CD4-positive, alpha-beta T cell treated with Interleukin-12 subunit alpha and Interleukin-12 subunit beta, for 1 hour (primary cell): ENCODE measurements at regions not wholly inside any gene's neighbourhood (a gene's known extent, or its start where the extent isn't known, plus 50 kb on each side); places are given as distances from the start of the nearest gene placed in this dataset.
"Not testable (repeated sequence)": the region's sequence is repeated elsewhere in the genome, so short reads cannot be mapped to it uniquely, and the experiment has no call there.

Experiments
- DNase-seq: peaks from one replicate; pipeline ENCODE4 v3.0.0-alpha.2; 2020

DNA sequence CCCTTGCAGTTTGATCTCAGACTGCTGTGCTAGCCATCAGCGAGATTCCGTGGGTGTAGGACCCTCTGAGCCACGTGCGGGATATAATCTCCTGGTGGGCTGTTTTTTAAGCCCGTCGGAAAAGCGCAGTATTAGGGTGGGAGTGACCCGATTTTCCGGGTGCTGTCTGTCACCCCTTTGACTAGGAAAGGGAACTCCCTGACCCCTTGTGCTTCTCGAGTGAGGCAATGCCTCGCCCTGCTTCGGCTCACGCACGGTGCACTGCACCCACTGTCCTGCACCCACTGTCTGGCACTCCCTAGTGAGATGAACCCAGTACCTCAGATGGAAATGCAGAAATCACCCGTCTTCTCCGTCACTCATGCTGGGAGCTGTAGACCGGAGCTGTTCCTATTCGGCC is 728.9 kb upstream of the SPRY2 start:
- not testable (repeated sequence) for DNase-seq

DNA sequence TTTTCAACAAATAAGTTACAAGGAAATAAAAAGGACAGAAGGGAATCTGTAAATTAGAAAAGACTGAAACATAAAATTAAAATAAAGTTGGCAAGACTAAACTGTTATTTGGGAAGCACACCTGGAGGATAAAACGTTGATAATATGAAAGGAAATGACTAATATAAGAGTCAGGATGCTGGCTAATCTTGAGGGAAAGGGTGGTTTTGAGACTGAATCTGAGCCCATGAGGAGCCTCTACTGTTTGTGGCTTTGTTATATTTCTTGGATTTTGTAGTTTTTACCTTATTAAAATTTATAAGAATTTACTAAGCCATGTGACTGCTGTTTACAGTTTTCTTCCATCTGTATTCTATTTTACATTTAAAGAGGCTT is 718.0 kb upstream of the SPRY2 start:
- no peak for DNase-seq

DNA sequence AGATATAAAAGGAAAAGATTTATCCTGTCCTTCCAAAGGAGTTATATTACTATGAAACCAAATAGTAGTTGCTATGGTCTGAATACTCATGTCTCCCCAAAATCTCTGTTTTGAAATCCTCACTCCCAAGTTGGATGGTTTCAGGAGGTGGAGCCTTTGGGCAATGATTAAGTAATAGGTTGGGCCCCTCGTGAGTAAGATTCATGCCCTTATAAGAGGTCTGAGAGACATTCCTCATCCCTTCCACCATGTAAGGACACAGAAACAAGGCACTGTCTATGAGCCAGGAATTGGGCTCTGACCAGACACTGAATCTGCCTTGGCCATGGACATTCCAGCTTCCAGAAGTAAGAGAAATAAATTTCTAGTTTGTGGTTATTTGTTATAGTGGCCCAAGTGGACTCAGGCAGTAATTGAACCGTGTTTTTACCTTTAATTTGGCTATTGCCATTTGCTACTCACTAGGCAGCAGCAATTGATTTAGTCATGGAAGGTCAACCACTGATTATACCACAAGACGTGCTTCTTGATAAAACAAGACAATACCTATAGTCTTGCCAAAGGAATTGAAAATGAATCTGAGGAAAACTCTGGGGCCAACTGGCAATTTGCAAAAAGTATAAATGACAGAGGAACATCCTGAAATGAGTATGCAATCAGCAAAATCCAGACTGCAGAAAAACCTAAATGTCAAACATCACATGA is 717.4 kb upstream of the SPRY2 start:
- no peak for DNase-seq

DNA sequence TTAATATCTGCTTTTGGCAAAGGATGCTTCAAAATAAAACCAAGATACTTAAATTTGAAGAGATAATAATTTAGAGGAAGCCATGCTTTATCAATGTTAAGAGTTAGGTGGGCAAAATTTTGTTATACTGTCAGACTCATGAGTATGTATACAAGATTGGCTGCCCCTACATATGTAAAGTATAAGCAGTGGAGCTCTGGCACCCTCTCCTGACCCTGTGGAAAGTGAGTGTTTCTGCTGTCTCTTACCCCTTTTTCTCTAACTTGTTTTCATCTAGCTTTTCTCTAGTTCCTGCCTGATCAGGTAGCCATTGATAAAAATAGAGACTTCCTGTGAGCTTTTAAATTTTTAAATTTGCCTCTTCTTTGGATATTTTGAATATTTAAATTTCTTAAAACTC is 710.9 kb upstream of the SPRY2 start:
- no peak for DNase-seq

DNA sequence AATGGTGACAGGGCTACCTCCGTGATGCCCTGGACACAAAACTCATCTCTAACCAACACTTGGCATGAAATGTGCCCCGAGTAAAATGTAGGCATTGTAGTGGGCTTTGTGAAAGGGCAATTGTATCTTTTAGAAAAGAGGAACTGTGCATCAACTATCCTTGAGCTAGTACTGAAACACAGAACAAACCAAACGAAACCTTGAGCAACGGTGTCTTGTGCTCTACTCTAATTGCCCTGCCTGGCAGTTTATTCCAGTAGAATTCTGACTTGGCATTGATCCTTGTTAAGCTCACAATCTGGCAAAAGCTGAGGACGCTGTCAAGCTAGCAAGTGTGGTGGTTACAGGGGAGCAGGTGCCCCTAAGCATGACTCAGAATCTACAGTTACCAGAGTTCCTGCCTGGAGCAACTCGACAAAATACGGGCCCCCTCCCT is 707.1 kb upstream of the SPRY2 start:
- DNase-seq = no peak

DNA sequence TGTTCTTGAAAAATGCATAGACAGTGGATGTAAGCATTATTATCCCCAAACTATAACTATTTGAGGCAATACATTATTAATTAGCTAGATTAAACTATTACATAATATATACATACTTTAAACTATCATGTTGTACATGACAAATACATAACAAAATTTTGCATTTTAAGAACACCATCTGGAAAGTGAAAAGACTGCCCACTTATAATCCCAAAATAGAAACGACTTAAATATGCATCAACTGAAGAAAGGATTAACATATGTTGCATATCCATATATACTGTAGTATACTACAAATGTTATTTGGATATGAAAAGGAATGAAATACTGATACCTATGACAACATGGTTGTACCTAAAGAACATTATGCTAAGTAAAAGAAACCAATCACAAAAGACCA is 700.8 kb upstream of the SPRY2 start:
- no peak for DNase-seq

DNA sequence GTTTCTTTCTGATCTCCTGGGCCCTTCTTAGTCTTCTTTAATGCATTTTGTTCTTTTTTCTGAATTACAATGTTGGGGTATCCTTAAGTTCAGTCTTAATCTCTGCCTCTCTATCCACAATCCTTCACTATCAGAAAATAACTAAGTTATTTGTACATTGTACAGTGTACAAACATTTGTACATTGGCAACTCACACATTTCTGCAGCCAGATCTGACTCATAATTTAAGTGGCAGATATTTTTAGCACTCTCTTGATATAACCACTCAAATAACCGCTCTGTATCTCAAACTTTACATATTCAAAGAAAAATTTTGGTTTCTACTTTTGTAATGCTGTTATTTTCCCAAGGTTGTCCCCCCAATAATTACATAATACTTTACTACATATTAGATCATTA is 691.1 kb upstream of the SPRY2 start:
- DNase-seq = no peak

GRCh38 chr13:81025091-81025490 is 684.2 kb upstream of the SPRY2 start:
- DNase-seq = no peak

GRCh38 chr13:81021284-81021840 is 680.4 kb upstream of the SPRY2 start:
- DNase-seq = no peak

DNA sequence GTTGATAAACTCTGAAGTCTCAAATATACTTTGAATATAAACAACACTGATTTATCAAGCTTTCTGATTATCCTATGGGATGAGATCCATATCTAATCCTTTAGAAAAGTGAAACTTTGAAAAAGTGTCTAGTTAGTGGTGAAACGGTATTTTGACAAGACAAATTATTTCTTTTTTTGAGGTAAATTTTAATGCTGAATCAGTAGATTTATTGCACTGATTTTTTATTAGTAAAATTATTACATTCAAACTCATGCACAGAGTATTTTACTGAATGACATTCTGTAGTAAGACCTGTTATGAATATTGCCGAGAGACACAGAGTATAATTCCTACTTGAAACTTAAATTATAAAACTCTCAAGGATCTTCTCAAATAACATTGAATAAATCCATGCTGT is 679.1 kb upstream of the SPRY2 start:
- DNase-seq = no peak

DNA sequence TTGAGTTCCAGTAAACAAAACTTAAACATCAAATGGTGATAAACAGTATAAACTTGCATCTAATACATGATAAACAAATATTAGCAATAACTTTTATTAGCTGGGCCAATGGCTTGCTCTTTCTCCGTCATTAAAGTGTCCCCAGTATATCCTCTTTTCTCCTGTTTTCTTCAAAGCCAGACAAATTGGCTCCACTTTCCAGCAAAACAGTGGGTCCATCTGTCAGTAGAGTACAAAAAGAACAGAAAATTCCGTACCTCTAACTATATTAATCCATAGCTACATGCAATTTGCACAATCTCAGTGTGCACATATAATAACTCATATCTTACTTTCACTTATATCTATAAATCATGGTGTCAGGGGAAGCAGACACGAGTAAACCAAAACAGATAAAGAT is 678.0 kb upstream of the SPRY2 start:
- no peak for DNase-seq

DNA sequence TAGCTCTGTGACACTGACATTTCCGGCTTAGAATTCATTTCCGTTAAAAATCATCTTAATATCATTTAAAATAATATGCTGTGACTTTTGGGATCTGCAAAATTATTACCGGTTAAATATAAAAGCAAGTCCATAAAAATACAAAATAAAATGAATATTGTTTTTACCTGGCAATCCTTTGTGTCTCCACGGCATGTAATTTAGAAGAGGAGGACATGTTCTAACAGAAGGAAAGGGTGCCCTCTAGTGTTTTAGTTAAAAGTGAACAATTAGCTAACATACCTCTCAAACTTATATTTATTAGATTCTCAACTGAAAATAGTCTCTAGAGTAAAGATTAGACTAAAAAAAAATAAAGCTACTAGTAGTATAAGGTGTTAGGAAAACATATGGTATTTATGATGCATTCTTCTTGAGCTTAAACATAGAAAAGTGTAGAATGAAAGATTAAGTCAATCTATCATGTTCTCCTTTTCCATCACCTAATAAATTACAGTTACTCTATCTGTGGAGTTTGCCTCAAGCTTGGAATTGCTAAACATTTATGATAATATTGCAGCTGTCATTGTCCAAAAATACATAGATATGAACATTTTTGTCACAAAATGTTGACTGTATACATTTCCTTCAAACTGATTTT is 676.7 kb upstream of the SPRY2 start:
- DNase-seq = peak; percentile 7

DNA sequence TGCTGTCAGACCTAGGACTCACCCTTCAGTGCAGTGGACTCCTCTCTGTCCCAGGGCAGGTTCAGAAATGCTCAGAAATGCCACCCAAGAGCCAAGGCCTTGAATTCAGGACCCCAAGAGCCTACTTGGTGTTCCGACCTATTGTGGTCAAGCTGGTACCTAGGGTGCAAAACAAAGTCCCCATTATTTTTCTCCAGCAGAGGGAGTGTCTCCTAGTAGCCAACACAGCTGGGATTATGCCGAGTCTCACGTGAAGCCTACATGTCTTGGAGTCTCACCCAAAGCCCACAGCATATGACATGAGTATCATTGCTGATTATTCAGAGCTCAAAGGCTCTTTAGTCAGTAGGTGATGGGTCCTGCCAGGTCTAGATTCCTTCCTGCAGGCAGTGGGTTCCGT is 671.1 kb upstream of the SPRY2 start:
- DNase-seq = no peak

- no peak for DNase-seq
Measured at GRCh38 chr13:81001828-81002385, 661.0 kb upstream of the SPRY2 start.

DNA sequence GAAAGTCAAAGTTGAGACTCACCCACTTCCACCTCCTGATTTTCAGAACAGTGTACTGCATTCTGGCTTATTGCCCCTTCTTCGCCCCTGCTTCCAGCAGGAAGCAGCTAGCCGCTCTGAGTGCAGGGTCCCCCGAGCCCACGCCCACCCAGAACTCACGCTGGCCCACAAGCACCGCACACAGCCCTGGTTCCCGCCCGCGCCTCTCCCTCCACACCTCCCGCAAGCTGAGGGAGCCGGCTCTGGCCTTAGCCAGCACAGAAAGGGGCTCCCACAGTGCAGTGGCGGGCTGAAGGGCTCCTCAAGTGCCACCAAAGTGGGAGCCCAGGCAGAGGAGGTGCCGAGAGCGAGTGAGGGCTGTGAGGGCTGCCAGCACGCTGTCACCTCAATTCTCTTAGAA is 657.7 kb upstream of the SPRY2 start:
- DNase-seq = not testable (repeated sequence)

DNA sequence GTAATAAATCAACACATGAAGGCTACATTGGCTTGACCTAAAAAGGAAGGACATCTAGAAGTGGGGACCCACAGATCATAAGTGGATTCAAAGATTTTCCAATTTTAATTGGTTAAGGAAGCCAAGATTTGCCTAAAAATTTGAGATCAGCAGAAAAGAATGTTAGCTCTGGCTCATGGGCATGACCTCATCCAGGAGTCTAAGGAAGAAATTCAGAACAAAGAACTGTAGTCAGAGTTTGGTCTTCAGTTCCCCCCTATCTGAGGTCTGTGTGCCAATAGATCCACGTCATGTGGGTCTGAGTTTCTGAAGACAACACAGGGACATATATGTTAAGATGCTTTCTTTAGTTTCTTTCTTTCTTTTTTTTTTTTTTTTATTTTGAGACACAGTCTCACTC is 648.8 kb upstream of the SPRY2 start:
- no peak for DNase-seq

DNA sequence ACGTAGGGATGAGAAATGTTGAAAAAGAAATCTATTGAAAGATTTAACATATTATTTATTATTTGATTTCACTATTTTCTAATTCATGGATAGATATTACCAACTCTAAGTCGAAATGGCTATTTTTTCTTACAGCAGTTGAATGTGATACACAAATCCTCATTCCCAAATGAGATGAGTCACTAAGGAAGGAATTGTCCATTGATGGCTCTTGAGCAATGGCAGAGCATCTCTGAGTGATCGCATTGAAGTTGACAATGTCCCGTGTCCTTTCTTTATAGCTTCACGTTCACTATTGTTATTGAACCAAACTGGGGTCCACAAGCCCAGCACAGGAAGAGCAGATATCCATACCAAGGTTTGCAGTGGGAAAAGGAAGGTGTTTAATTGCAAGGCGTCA is 648.3 kb upstream of the SPRY2 start:
- DNase-seq = no peak

DNA sequence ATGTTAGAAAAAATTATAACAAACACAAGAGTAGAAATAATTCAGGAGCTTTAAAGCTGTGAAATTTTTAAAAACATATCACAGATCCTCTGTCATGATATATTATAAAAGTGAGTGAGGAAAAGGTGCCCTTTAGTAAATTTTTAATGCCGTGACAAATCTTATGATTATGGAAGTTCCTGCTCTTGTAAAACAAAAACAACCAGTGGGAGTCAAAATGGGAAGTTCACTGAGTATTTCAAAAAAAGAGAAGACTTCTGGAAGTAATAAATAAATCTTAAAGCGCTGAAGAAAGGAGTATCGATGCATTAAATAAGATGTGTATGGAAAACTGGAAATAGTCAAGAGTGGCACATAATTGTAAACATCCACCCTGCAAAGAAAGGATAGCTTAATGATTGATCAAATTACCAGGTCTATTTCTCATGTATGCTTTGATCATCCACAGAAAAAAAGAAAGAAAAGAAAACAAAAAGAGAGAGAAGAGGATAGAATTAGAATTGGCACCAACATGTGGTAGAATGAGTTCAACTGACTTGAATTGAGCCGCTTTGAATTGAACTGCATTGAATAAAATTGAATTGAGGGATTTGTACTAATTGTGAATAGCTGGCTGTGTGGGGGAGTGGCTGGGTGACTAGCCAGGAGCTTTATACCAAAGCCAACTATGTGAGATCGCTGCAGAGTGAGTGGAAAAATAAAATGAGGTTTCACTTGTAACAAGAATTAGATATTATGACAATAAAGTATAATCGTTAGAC is 647.6 kb upstream of the SPRY2 start:
- no peak for DNase-seq

DNA sequence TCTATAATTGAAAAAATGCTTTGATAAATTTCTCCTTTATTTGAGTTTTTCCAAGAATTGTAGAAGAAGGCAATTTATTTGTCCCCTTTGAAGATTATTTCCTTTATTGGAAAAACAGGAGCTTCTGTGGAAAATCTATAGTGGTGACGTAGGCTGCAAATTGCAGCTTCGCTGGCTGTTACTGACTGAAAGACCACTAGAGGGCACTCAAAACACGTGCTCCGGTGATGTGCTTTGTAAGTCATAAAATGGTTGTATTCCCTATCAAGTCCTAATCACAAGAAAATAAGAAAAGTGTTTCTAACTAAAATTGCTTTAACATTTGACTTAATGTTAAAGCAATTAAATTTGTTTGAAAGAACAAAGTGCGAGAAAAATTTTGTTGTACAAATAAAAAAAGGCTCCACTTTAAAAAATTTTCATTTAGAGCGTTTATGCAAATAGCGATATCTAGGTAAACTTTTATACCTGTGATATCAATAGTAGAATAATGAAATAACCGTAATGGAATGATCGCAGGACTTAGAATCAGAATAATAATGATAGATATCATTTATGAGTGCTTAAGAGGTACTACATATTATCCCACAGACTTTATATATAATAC is 638.2 kb upstream of the SPRY2 start:
- DNase-seq = peak; percentile 23

- no peak for DNase-seq
Measured at GRCh38 chr13:80977168-80977567, 636.2 kb upstream of the SPRY2 start.

GRCh38 chr13:80975903-80976302 is 635.0 kb upstream of the SPRY2 start:
- DNase-seq = no peak

DNA sequence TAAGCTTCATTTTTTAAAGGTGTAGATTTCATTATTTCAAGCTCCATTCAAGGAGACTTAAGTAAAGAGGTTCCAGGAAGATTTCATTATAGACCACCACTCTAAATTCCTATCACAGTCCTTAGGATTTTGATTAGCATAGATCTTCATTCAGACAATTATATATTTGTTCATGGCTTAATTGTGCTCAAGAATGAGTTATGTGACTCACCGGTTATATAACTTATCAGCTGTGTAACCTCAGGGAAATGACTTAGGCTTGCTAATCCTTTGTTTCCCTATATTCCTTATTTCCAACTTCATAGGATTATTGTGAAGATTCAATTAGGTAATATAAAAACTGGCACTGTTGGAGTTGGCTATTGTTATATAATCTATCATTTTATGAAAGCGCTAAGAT is 632.8 kb upstream of the SPRY2 start:
- DNase-seq = no peak

DNA sequence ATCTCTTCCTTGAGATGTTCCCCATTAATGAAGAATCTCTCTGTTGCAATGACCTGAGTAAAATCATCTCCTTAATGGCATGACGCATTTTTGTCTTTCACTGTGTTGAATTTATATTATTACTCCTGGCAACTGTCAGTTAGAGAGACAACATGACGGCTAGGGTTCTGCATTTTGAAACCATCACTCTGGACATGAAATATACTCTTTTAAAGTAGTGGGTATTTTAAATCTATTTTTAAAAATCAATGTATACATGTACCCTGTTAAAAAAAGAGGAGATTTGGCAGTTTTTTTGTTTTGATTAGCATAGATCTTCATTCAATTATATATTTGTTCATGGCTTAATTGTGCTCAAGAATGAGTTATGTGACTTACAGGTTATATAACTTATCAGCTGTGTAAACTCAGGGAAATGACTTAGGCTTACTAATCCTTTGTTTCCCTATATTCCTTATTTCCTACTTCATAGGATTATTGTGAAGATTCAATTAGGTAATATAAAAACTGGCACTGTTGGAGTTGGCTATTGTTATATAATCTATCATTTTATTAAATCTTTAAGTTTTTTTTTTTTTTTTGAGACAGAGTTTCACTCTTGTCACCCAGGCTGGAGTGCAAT is 632.0 kb upstream of the SPRY2 start:
- DNase-seq = no peak
